ENCODE measurements at regions not wholly inside any gene's neighbourhood (a gene's known extent, or its start where the extent isn't known, plus 50 kb on each side); places are given as distances from the start of the nearest gene placed in this dataset.

DNA sequence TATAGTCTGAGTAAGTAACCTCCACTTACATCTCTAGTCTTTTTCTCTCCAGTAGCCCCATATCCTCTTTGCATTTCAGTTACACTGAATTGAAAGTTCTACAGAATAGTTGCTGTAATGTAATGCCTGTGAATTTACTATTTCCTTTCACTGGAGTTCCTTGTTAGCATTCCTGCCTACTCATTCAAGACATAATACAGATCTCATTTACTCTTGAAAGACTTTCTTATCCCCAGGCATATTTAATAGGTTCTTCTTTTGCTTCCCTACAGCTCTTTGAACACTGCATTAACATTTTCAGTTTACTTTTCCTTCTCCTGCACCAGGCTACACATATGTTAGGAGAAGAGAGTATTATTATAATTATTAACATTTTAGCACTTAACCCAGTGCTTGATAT is 87.6 kb upstream of the OR13F1 start:
- TF ChIP-seq PAX5 (IDR thresholded peaks at IDR 0.05; ENCODE audit: insufficient read depth, low read length, severe bottlenecking), result no peak
- no peak for TF ChIP-seq POLR2AphosphoS5 (IDR thresholded peaks at IDR 0.05; ENCODE audit: low read depth, low read length)
- TF ChIP-seq TAF1 (IDR thresholded peaks at IDR 0.05; ENCODE audit: low read depth, low read length), result no peak
- no peak for TF ChIP-seq SPI1 (IDR thresholded peaks at IDR 0.05; ENCODE audit: low read depth, low read length)
- TF ChIP-seq POU2F2 (IDR thresholded peaks at IDR 0.05; ENCODE audit: low read depth, low read length), result no peak
- TF ChIP-seq POLR2A (IDR thresholded peaks at IDR 0.05; ENCODE audit: low read depth, low read length), result no peak
- DNase-seq (ENCODE audit: insufficient read length, low spot score), result no peak
- FAIRE-seq, result no peak

DNA sequence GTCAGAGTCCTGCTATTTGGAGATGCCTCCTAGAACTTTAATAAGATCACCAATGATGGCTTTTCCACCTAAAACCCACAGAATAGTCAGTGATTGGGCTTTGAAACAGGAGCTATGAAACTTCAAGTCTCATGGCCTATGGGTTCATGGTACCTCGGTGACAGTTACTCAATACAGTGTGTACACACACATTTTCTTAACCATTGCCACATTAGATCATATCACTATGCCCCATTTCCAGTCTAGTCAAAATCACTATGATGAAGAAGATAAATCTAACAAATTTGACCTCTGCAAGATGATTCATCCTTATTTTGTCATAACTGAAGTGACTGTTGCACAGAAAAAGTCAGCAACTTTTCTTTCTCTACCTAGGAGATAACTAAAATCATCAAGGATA is 86.8 kb upstream of the OR13F1 start:
- FAIRE-seq, result no peak
- no peak for DNase-seq (ENCODE audit: insufficient read length, low spot score)
- TF ChIP-seq PAX5 (IDR thresholded peaks at IDR 0.05; ENCODE audit: insufficient read depth, low read length, severe bottlenecking), result no peak
- TF ChIP-seq TAF1 (IDR thresholded peaks at IDR 0.05; ENCODE audit: low read depth, low read length), result no peak
- no peak for TF ChIP-seq POLR2AphosphoS5 (IDR thresholded peaks at IDR 0.05; ENCODE audit: low read depth, low read length)
- TF ChIP-seq SPI1 (IDR thresholded peaks at IDR 0.05; ENCODE audit: low read depth, low read length), result no peak
- TF ChIP-seq POU2F2 (IDR thresholded peaks at IDR 0.05; ENCODE audit: low read depth, low read length), result no peak
- no peak for TF ChIP-seq POLR2A (IDR thresholded peaks at IDR 0.05; ENCODE audit: low read depth, low read length)

- TF ChIP-seq POU2F2 (IDR thresholded peaks at IDR 0.05; ENCODE audit: low read depth, low read length), result no peak
- TF ChIP-seq PAX5 (IDR thresholded peaks at IDR 0.05; ENCODE audit: insufficient read depth, low read length, severe bottlenecking), result no peak
- no peak for FAIRE-seq
- DNase-seq (ENCODE audit: insufficient read length, low spot score), result no peak
Observed at GRCh38 chr9:104429031-104429546, 75.0 kb upstream of the OR13F1 start.

DNA sequence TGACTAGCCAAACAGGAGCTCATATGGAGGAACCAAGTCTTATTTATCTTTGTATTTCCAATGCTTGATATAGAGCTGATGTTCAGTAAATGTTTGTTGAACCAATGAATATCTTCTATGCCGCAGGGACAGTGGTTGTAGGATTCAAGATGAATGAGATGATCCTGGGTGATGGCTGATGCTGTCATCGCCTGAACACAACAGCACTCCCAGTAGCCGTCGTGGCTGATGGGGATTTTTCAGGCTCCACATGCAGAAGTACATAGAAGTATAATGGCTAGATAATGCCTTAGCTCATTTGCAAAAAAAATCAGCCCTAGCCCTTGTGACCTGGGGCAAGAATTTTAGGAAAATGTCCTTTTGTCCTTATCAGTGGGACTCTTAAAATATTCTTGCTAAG is 69.0 kb upstream of the OR13F1 start:
- FAIRE-seq (no peak), DNase-seq (ENCODE audit: insufficient read length, low spot score) (no peak)
- TF ChIP-seq SPI1 (IDR thresholded peaks at IDR 0.05; ENCODE audit: low read depth, low read length), result no peak
- TF ChIP-seq PAX5 (IDR thresholded peaks at IDR 0.05; ENCODE audit: insufficient read depth, low read length, severe bottlenecking), result no peak
- TF ChIP-seq TAF1 (IDR thresholded peaks at IDR 0.05; ENCODE audit: low read depth, low read length), result no peak
- TF ChIP-seq POLR2AphosphoS5 (IDR thresholded peaks at IDR 0.05; ENCODE audit: low read depth, low read length), result no peak
- TF ChIP-seq POU2F2 (IDR thresholded peaks at IDR 0.05; ENCODE audit: low read depth, low read length), result no peak
- TF ChIP-seq POLR2A (IDR thresholded peaks at IDR 0.05; ENCODE audit: low read depth, low read length), result no peak

DNA sequence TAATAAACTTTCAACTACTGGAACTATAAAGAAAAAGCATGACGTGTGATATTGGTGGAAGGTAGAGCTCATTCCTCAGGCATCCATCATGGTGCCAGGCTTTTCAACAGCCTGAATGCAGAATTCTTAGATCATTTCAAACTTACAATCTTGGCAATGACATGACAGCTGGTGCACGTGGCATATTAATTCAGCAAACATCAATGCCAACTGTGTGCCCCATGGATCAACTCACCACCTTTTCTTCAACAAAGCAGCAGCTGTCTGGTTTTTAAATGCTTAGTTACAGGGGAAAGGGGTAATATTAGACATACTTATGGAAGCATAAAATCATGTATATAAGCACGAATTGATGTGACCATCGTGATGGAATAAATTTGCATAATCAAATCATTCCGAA is 56.0 kb upstream of the OR13F1 start:
- FAIRE-seq, result no peak
- no peak for DNase-seq (ENCODE audit: insufficient read length, low spot score)
- TF ChIP-seq TAF1 (IDR thresholded peaks at IDR 0.05; ENCODE audit: low read depth, low read length), result no peak

Data from GM12891 (cell line).